ENCODE measurements at regions not wholly inside any gene's neighbourhood (a gene's known extent, or its start where the extent isn't known, plus 50 kb on each side); places are given as distances from the start of the nearest gene placed in this dataset.

GRCh38 chr18:56379256-56379655 lies 259.1 kb downstream of the TXNL1 start:
- TF ChIP-seq, protein P1, sequence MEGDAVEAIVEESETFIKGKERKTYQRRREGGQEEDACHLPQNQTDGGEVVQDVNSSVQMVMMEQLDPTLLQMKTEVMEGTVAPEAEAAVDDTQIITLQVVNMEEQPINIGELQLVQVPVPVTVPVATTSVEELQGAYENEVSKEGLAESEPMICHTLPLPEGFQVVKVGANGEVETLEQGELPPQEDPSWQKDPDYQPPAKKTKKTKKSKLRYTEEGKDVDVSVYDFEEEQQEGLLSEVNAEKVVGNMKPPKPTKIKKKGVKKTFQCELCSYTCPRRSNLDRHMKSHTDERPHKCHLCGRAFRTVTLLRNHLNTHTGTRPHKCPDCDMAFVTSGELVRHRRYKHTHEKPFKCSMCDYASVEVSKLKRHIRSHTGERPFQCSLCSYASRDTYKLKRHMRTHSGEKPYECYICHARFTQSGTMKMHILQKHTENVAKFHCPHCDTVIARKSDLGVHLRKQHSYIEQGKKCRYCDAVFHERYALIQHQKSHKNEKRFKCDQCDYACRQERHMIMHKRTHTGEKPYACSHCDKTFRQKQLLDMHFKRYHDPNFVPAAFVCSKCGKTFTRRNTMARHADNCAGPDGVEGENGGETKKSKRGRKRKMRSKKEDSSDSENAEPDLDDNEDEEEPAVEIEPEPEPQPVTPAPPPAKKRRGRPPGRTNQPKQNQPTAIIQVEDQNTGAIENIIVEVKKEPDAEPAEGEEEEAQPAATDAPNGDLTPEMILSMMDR (IDR thresholded peaks at IDR 0.05 in 4 of 5, conservative IDR thresholded peaks at IDR 0.05 in 1 of 5): no peak
- TF ChIP-seq POLR2A (IDR thresholded peaks at IDR 0.05): no peak

All from gastrocnemius medialis (tissue), 4 donors.